Activated T-helper 2 cell treated with anti-CD3 and anti-CD28 coated beads, Interferon-gamma antibody, Interleukin-2, Interleukin-4, amounts not matched to agents 10 μg/mL and 5 μg/mL and 100 μg/mL, durations not matched to agents 14 hours and 24 hours and 36 hours (primary cell): ENCODE measurements at regions not wholly inside any gene's neighbourhood (a gene's known extent, or its start where the extent isn't known, plus 50 kb on each side); places are given as distances from the start of the nearest gene placed in this dataset.
"Not testable (repeated sequence)": the region's sequence is repeated elsewhere in the genome, so short reads cannot be mapped to it uniquely, and the experiment has no call there.

Experiments used
- DNase-seq: peaks from one replicate; pipeline ENCODE4 v3.0.0; 2021; ENCODE audit warnings: low spot score
- H3K27ac Mint-ChIP-seq: one replicate; pipeline ENCODE4 v1.8.0; 2021; ENCODE audit warnings: mixed read lengths
- H3K27me3 Mint-ChIP-seq: one replicate; pipeline ENCODE4 v1.8.0; 2021; ENCODE audit warnings: low read depth, mixed read lengths
- H3K36me3 Mint-ChIP-seq: one replicate; pipeline ENCODE4 v1.8.0; 2021; ENCODE audit warnings: low read depth, mixed read lengths
- H3K4me1 Mint-ChIP-seq: one replicate; pipeline ENCODE4 v1.8.0; 2021; ENCODE audit warnings: low read depth, mixed read lengths
- H3K4me3 Mint-ChIP-seq: one replicate; pipeline ENCODE4 v1.8.0; 2021; ENCODE audit warnings: low read depth, mild to moderate bottlenecking, moderate library complexity, mixed read lengths
- H3K9me3 Mint-ChIP-seq: one replicate; pipeline ENCODE4 v1.8.0; 2021; ENCODE audit warnings: mixed read lengths
- intact Hi-C: fragments of 100-400 bp; cut with micrococcal nuclease; formaldehyde crosslinking; loops from one replicate; pipeline ENCODE4 v1.15.1; 2023

GRCh38 chrX:45601052-45601451, 400.4 kb upstream of the DIPK2B start:
- Mint-ChIP-seq H3K9me3 (peaks cover 4% of the 10 kb centered on the region), H3K27ac (no peak overlapping the region), H3K27me3 (no peaks in the 10 kb centered on the region), H3K4me3 (no peak overlapping the region), H3K4me1 (no peaks in the 10 kb centered on the region), H3K36me3 (no peaks in the 10 kb centered on the region)
- DNase-seq = no peak
- intact Hi-C loops = no loop called here

GRCh38 chrX:45598861-45599260, 398.2 kb upstream of the DIPK2B start:
- intact Hi-C loops = no loop called here
- Mint-ChIP-seq H3K9me3 (no peaks in the 10 kb centered on the region), H3K4me3 (no peak overlapping the region), H3K27me3 (no peaks in the 10 kb centered on the region), H3K27ac (no peak overlapping the region), H3K4me1 (no peaks in the 10 kb centered on the region), H3K36me3 (no peaks in the 10 kb centered on the region)
- no peak for DNase-seq

- Mint-ChIP-seq H3K4me1 (no peaks in the 10 kb centered on the region), H3K36me3 (no peaks in the 10 kb centered on the region), H3K27ac (no peak overlapping the region), H3K9me3 (no peaks in the 10 kb centered on the region), H3K4me3 (no peak overlapping the region), H3K27me3 (no peaks in the 10 kb centered on the region)
- DNase-seq = no peak
- intact Hi-C loops = no loop called here
Measured at GRCh38 chrX:45596188-45596808, 395.6 kb upstream of the DIPK2B start.

GRCh38 chrX:45592101-45592500, 391.4 kb upstream of the DIPK2B start:
- Mint-ChIP-seq H3K36me3 (no peaks in the 10 kb centered on the region), H3K4me1 (no peaks in the 10 kb centered on the region), H3K9me3 (peaks cover 5% of the 10 kb centered on the region)

GRCh38 chrX:45591650-45592049, 391.0 kb upstream of the DIPK2B start:
- intact Hi-C loops = no loop called here
- Mint-ChIP-seq H3K4me1 (no peaks in the 10 kb centered on the region), H3K4me3 (no peak overlapping the region), H3K9me3 (peaks cover 5% of the 10 kb centered on the region), H3K27ac (no peak overlapping the region), H3K36me3 (no peaks in the 10 kb centered on the region), H3K27me3 (peaks cover 6% of the 10 kb centered on the region)
- no peak for DNase-seq

More at GRCh38 chrX:45592101-45592500, 391.4 kb upstream of the DIPK2B start:
- H3K27me3 Mint-ChIP-seq = peaks cover 2% of the 10 kb centered on the region
- no peak overlapping the region for H3K4me3 Mint-ChIP-seq
- DNase-seq = no peak
- intact Hi-C loops = no loop called here
- H3K27ac Mint-ChIP-seq = no peak overlapping the region

GRCh38 chrX:45584717-45585116, 384.0 kb upstream of the DIPK2B start:
- Mint-ChIP-seq H3K4me3 (no peak overlapping the region), H3K27ac (no peak overlapping the region), H3K36me3 (no peaks in the 10 kb centered on the region), H3K4me1 (no peaks in the 10 kb centered on the region), H3K9me3 (peaks cover 9% of the 10 kb centered on the region), H3K27me3 (peaks cover 9% of the 10 kb centered on the region)
- intact Hi-C loops = no loop called here
- DNase-seq = no peak

- H3K4me1 Mint-ChIP-seq = no peaks in the 10 kb centered on the region
- H3K9me3 Mint-ChIP-seq = peaks cover 22% of the 10 kb centered on the region
- H3K27me3 Mint-ChIP-seq = no peaks in the 10 kb centered on the region
- H3K36me3 Mint-ChIP-seq = no peaks in the 10 kb centered on the region
- no peak overlapping the region for H3K4me3 Mint-ChIP-seq
- no peak overlapping the region for H3K27ac Mint-ChIP-seq
- DNase-seq = no peak
- intact Hi-C loops = no loop called here
Measured at GRCh38 chrX:45577361-45577760, 376.7 kb upstream of the DIPK2B start.

- Mint-ChIP-seq H3K36me3 (no peaks in the 10 kb centered on the region), H3K27me3 (peaks cover 2% of the 10 kb centered on the region), H3K9me3 (no peaks in the 10 kb centered on the region), H3K4me3 (no peak overlapping the region), H3K27ac (no peak overlapping the region), H3K4me1 (no peaks in the 10 kb centered on the region)
- no peak for DNase-seq
- intact Hi-C loops = no loop called here
Measured at GRCh38 chrX:45571453-45571852, 370.8 kb upstream of the DIPK2B start.

GRCh38 chrX:45566456-45566855, 365.8 kb upstream of the DIPK2B start:
- DNase-seq = no peak
- Mint-ChIP-seq H3K4me3 (no peak overlapping the region), H3K36me3 (no peaks in the 10 kb centered on the region), H3K27ac (no peak overlapping the region), H3K9me3 (peaks cover 6% of the 10 kb centered on the region), H3K4me1 (no peaks in the 10 kb centered on the region), H3K27me3 (peaks cover 2% of the 10 kb centered on the region)
- intact Hi-C loops = no loop called here

GRCh38 chrX:45557387-45557786, 356.7 kb upstream of the DIPK2B start:
- Mint-ChIP-seq H3K9me3 (no peaks in the 10 kb centered on the region), H3K36me3 (no peaks in the 10 kb centered on the region), H3K27me3 (peaks cover 7% of the 10 kb centered on the region), H3K4me3 (no peak overlapping the region), H3K27ac (no peak overlapping the region), H3K4me1 (no peaks in the 10 kb centered on the region)
- intact Hi-C loops = no loop called here
- no peak for DNase-seq

GRCh38 chrX:45554736-45555135, 354.1 kb upstream of the DIPK2B start:
- intact Hi-C loops = no loop called here
- Mint-ChIP-seq H3K27me3 (peaks cover 7% of the 10 kb centered on the region), H3K36me3 (no peaks in the 10 kb centered on the region), H3K4me3 (no peak overlapping the region), H3K27ac (no peak overlapping the region), H3K9me3 (no peaks in the 10 kb centered on the region), H3K4me1 (no peaks in the 10 kb centered on the region)
- no peak for DNase-seq

GRCh38 chrX:45553417-45553816, 352.7 kb upstream of the DIPK2B start:
- Mint-ChIP-seq H3K27me3 (peaks cover 7% of the 10 kb centered on the region), H3K9me3 (no peaks in the 10 kb centered on the region)

GRCh38 chrX:45546697-45547096, 346.0 kb upstream of the DIPK2B start:
- H3K27me3 Mint-ChIP-seq, H3K36me3 Mint-ChIP-seq, intact Hi-C loops, H3K27ac Mint-ChIP-seq, H3K4me3 Mint-ChIP-seq, DNase-seq, H3K4me1 Mint-ChIP-seq, H3K9me3 Mint-ChIP-seq: not testable (repeated sequence)

More at GRCh38 chrX:45553417-45553816, 352.7 kb upstream of the DIPK2B start:
- DNase-seq = no peak
- H3K27ac Mint-ChIP-seq = no peak overlapping the region
- intact Hi-C loops = no loop called here
- no peak overlapping the region for H3K4me3 Mint-ChIP-seq
- H3K4me1 Mint-ChIP-seq = no peaks in the 10 kb centered on the region
- no peaks in the 10 kb centered on the region for H3K36me3 Mint-ChIP-seq

- Mint-ChIP-seq H3K4me1 (no peaks in the 10 kb centered on the region), H3K36me3 (no peaks in the 10 kb centered on the region), H3K27ac (no peak overlapping the region), H3K9me3 (peaks cover 4% of the 10 kb centered on the region), H3K27me3 (peaks cover 22% of the 10 kb centered on the region), H3K4me3 (no peak overlapping the region)
- intact Hi-C loops = no loop called here
- DNase-seq = no peak
Measured at GRCh38 chrX:45540181-45540580, 339.5 kb upstream of the DIPK2B start.
